Endothelial cell of umbilical vein (primary cell): ENCODE measurements at regions not wholly inside any gene's neighbourhood (a gene's known extent, or its start where the extent isn't known, plus 50 kb on each side); places are given as distances from the start of the nearest gene placed in this dataset.

Experiments used
- BruUV-seq: library from RNA; stranded (reverse); fragments of 400-500 nt; replicated peaks from 2 replicates; lab custom pipeline; 2021; lab: Mats Ljungman, UMichigan
- CTCF ChIA-PET: fragments of 300-600, 350-600 bp; sonication (Branson Sonifier 250); formaldehyde crosslinking; loops from one replicate; lab custom pipeline; 2021; ENCODE audit warnings: antibody characterized with exemption, inconsistent platforms; lab: Charles Lee
- POLR2A ChIA-PET: fragments of 300-600, 350-600 bp; sonication (Branson Sonifier 250); formaldehyde crosslinking; loops from one replicate; lab custom pipeline; 2021; ENCODE audit warnings: antibody characterized with exemption, inconsistent platforms; lab: Charles Lee
- DNase-seq: peaks from one replicate; pipeline ENCODE4 v3.0.0-alpha.2; 2011; ENCODE audit warnings: low read depth, low spot score
- FAIRE-seq: peaks from 2 replicates; lab custom pipeline; 2011; peaks lifted over from hg19 to GRCh38; lab: Jason Lieb, UNC
- H2AFZ ChIP-seq: 2 replicates; pipeline ENCODE4 v1.6.0; 2012; ENCODE audit warnings: low read depth, low read length, control low read depth, inconsistent platforms
- H3K27ac ChIP-seq: 2 replicates; pipeline ENCODE4 v1.5.1; 2011; ENCODE audit warnings: low read depth, mild to moderate bottlenecking, control low read depth, low read length, moderate library complexity; ENCODE audit not compliant: insufficient read depth
- H3K27me3 ChIP-seq, 2 experiments: 2 replicates each; pipeline versions ENCODE4 v1.6.0 to v1.6.1; 2011; ENCODE audit warnings: low read length in 2 of 2, mixed read lengths in 1 of 2; ENCODE audit not compliant: control insufficient read depth in 2 of 2, insufficient read depth in 2 of 2
- H3K36me3 ChIP-seq, 2 experiments: 2 replicates in 1 of 2; 3 replicates in 1 of 2; pipeline ENCODE4 v1.5.1; 2011; ENCODE audit warnings: low read length in 2 of 2, mild to moderate bottlenecking in 1 of 2, moderate library complexity in 1 of 2; ENCODE audit not compliant: control insufficient read depth in 2 of 2, insufficient read depth in 2 of 2; ENCODE audit errors: extremely low read depth in 1 of 2
- H3K4me1 ChIP-seq: 3 replicates; pipeline ENCODE4 v1.5.1; 2011; ENCODE audit warnings: mild to moderate bottlenecking, low read length; ENCODE audit not compliant: control insufficient read depth, insufficient read depth; ENCODE audit errors: extremely low read depth
- H3K4me2 ChIP-seq: 2 replicates; pipeline ENCODE4 v1.6.1; 2011; ENCODE audit warnings: low read length, control low read depth, mixed read lengths; ENCODE audit not compliant: insufficient read depth
- H3K4me3 ChIP-seq, 3 experiments: fragments of 200-600 bp in 1 of 3; sonication (generic), shearing (Covaris generic) in 1 of 3; replicated peaks in 1 of 3; 2 replicates each; pipeline ENCODE4 v1.5.1; 2011 to 2016; ENCODE audit warnings: control low read depth in 3 of 3, low read length in 3 of 3, mild to moderate bottlenecking in 2 of 3, inconsistent platforms in 1 of 3, low read depth in 1 of 3, moderate library complexity in 1 of 3; ENCODE audit not compliant: insufficient read depth in 1 of 3
- H3K79me2 ChIP-seq: 2 replicates; pipeline ENCODE4 v1.6.0; 2012; ENCODE audit warnings: low read length, inconsistent platforms; ENCODE audit not compliant: control insufficient read depth, insufficient read depth
- H3K9ac ChIP-seq: replicated peaks from 2 replicates; pipeline ENCODE3; 2011; ENCODE audit warnings: low read length, control low read depth; ENCODE audit not compliant: insufficient read depth; ENCODE audit errors: extremely low read depth
- H3K9me1 ChIP-seq: replicated peaks from 3 replicates; pipeline ENCODE4 v1.6.0; 2011; ENCODE audit warnings: mild to moderate bottlenecking, low read length; ENCODE audit not compliant: control insufficient read depth, insufficient read depth; ENCODE audit errors: extremely low read depth
- H3K9me3 ChIP-seq: replicated peaks from 2 replicates; pipeline ENCODE4 v1.5.1; 2012; ENCODE audit warnings: low read length, inconsistent platforms; ENCODE audit not compliant: control insufficient read depth, insufficient read depth
- H4K20me1 ChIP-seq: replicated peaks from 2 replicates; pipeline ENCODE3; 2011; ENCODE audit warnings: mild to moderate bottlenecking, low read length; ENCODE audit not compliant: control insufficient read depth, insufficient read depth; ENCODE audit errors: extremely low read depth
- FOS ChIP-seq: IDR thresholded peaks from 2 replicates; pipeline ENCODE4 v1.6.1; 2011; ENCODE audit warnings: mild to moderate bottlenecking, low read length, moderate library complexity, borderline replicate concordance; ENCODE audit not compliant: insufficient read depth
- GATA2 ChIP-seq: IDR thresholded peaks from 2 replicates; pipeline ENCODE4 v1.7.0; 2011; ENCODE audit warnings: low read depth, mild to moderate bottlenecking, moderate library complexity, mixed read lengths, low read length; ENCODE audit not compliant: insufficient read length, insufficient read depth
- JUN ChIP-seq: IDR thresholded peaks from 2 replicates; pipeline ENCODE4 v1.6.1; 2011; ENCODE audit warnings: borderline replicate concordance, low read depth; ENCODE audit not compliant: insufficient read length, insufficient read depth
- MAX ChIP-seq: IDR thresholded peaks from 2 replicates; pipeline ENCODE4 v1.6.1; 2011; ENCODE audit not compliant: insufficient read depth, insufficient read length
- POLR2A ChIP-seq: IDR thresholded peaks from 2 replicates; pipeline ENCODE4 v1.6.1; 2012; ENCODE audit warnings: low read depth, mild to moderate bottlenecking, control low read depth, low read length
- dilution Hi-C: fragments of 300-500 bp; cut with MboI; formaldehyde crosslinking; loops from one replicate; pipeline ENCODE4 v1.15.0; 2019; ENCODE audit warnings: low sequenced_read_pairs; ENCODE audit not compliant: extremely low pct_ligation_motif_present
- intact Hi-C: fragments of 100-400 bp; cut with micrococcal nuclease; formaldehyde crosslinking; loops from one replicate; pipeline ENCODE4 v1.10.0; 2022
- TF ChIP-seq, protein P1 (sequence below), 2 donors: IDR thresholded peaks; 1 replicate in 1 of 2; 2 replicates in 1 of 2; pipeline ENCODE4 v1.5.1; 2011; ENCODE audit warnings: low read length in 2 of 2, mild to moderate bottlenecking in 2 of 2, moderate library complexity in 2 of 2, control low read depth in 1 of 2, inconsistent platforms in 1 of 2, low read depth in 1 of 2; ENCODE audit not compliant: insufficient read depth in 1 of 2; ENCODE audit errors: extremely low read depth in 1 of 2

DNA sequence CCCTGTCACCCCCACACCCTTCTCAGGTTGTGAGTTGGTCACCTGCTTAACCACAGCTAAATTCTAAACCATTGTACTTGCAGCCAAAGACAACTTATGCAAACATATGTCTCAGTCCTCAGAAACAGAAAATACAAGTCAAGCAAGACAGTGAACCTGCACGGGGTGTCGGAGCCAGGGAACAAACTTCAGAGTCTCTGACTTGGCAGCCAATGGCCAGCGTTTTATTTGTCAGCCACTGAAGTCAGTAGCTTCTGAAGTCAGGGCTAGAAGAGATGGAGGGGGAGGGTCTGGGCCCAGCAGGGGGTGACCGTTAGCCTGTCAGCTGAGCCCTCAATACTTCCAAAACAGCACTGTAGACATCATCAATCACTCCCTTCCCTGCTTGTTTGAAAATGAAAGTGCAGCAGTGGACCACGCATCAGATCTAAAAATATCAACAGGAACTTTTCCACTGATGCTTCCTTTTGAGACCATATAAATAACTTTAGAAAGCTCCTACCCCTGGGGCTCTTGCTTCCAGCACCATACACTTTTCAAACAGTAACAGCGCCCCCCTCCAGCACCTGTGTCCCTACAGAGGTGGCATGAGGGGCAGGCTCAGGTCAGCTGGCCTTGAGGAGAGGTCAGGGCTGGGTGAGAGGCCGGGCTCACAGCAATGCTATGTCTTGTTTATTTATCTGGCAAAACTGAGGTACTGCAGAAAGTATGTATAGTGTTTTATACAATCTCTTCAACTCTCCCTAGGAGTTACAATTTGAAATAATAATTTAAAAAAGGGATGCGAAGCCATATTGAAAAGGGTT lies 142.5 kb downstream of the ACER2 start:
- Histone ChIP-seq H2AFZ (no peak overlapping the region), H3K9me1 (no peaks in the 10 kb centered on the region), H3K27ac (no peak overlapping the region), H3K79me2 (no peaks in the 10 kb centered on the region), H3K9ac (no peak overlapping the region), H3K4me2 (no peak overlapping the region), H3K27me3 (no peaks in the 10 kb centered on the region), H3K9me3 (no peaks in the 10 kb centered on the region), H3K36me3 (no peaks in the 10 kb centered on the region), H3K4me1 (no peaks in the 10 kb centered on the region), H3K4me3 (no peak overlapping the region), H4K20me1 (no peaks in the 10 kb centered on the region)
- ChIA-PET CTCF (no interaction called here), POLR2A (no interaction called here)
- no TSS peak for BruUV-seq
- no peak for DNase-seq
- dilution Hi-C loops: no loop called here
- intact Hi-C loops: no loop called here
- FAIRE-seq: no peak
- TF ChIP-seq MAX (no peak), FOS (no peak), JUN (no peak), POLR2A (no peak), GATA2 (no peak)
- TF ChIP-seq, protein P1, sequence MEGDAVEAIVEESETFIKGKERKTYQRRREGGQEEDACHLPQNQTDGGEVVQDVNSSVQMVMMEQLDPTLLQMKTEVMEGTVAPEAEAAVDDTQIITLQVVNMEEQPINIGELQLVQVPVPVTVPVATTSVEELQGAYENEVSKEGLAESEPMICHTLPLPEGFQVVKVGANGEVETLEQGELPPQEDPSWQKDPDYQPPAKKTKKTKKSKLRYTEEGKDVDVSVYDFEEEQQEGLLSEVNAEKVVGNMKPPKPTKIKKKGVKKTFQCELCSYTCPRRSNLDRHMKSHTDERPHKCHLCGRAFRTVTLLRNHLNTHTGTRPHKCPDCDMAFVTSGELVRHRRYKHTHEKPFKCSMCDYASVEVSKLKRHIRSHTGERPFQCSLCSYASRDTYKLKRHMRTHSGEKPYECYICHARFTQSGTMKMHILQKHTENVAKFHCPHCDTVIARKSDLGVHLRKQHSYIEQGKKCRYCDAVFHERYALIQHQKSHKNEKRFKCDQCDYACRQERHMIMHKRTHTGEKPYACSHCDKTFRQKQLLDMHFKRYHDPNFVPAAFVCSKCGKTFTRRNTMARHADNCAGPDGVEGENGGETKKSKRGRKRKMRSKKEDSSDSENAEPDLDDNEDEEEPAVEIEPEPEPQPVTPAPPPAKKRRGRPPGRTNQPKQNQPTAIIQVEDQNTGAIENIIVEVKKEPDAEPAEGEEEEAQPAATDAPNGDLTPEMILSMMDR (IDR thresholded peaks at IDR 0.05; ENCODE audit: extremely low read depth in 1 of 2, insufficient read depth in 1 of 2, low read depth in 1 of 2, low read length in 2 of 2): no peak
